GM12878 (cell line): ENCODE measurements at regions not wholly inside any gene's neighbourhood (a gene's known extent, or its start where the extent isn't known, plus 50 kb on each side); places are given as distances from the start of the nearest gene placed in this dataset.

Source experiments
- ATAC-seq: fragments of 200-7000 bp; cut with Tn5 transposase; 3 replicates; pipeline ENCODE4 v1.9.1; 2020; ENCODE audit warnings: mild to moderate bottlenecking, moderate library complexity
- BruUV-seq: library from RNA; stranded (reverse); fragments of 400-500 nt; replicated peaks from 2 replicates; lab custom pipeline; 2021; lab: Mats Ljungman, UMichigan
- CTCF ChIA-PET: fragments of 300-600 bp; sonication (Branson Sonifier 250); formaldehyde crosslinking; extraction: SDS; loops from one replicate; lab custom pipeline; 2021; ENCODE audit warnings: inconsistent platforms; lab: Yijun Ruan, JAX
- POLR2A ChIA-PET: fragments of 350-600 bp; formaldehyde crosslinking; extraction: SDS; loops from one replicate; lab custom pipeline; 2021; ENCODE audit warnings: inconsistent platforms; lab: Charles Lee
- RAD21 ChIA-PET: fragments of 300-600 bp; sonication (Branson Sonifier 250); formaldehyde crosslinking; loops from one replicate; lab custom pipeline; 2023; ENCODE audit warnings: antibody characterized with exemption; ENCODE audit not compliant: unreplicated experiment; lab: Charles Lee
- SMC1A ChIA-PET: fragments of 300-600 bp; sonication (Branson Sonifier 250); formaldehyde crosslinking; loops from one replicate; lab custom pipeline; 2023; ENCODE audit not compliant: unreplicated experiment, uncharacterized antibody; lab: Charles Lee
- DNase-seq: peaks from one replicate; pipeline ENCODE4 v3.0.0-alpha.2; 2011; ENCODE audit warnings: low read depth, low spot score
- FAIRE-seq: peaks from 3 replicates; lab custom pipeline; 2011; peaks lifted over from hg19 to GRCh38; lab: Jason Lieb, UNC
- H2AFZ ChIP-seq: 2 replicates; pipeline ENCODE4 v1.6.0; 2011; ENCODE audit warnings: low read depth, low read length, control low read depth; ENCODE audit not compliant: control insufficient read depth
- H3K27ac ChIP-seq: 2 replicates; pipeline ENCODE4 v1.5.1; 2011; ENCODE audit warnings: control low read depth; ENCODE audit not compliant: control insufficient read depth, insufficient read depth
- H3K27me3 ChIP-seq, 2 experiments: replicated peaks in 1 of 2; 2 replicates each; pipeline versions ENCODE4 v1.6.0 to v1.6.1; 2011; ENCODE audit warnings: low read length in 1 of 2; ENCODE audit not compliant: control insufficient read depth in 2 of 2, insufficient read depth in 2 of 2
- H3K36me3 ChIP-seq, 2 experiments: 2 replicates each; pipeline ENCODE4 v1.5.1; 2011; ENCODE audit warnings: low read length in 1 of 2; ENCODE audit not compliant: control insufficient read depth in 2 of 2, insufficient read depth in 2 of 2
- H3K4me1 ChIP-seq: 2 replicates; pipeline ENCODE4 v1.6.1; 2011; ENCODE audit warnings: mild to moderate bottlenecking, low read length, moderate library complexity, mixed read lengths; ENCODE audit not compliant: control insufficient read depth, insufficient read depth
- H3K4me2 ChIP-seq: 2 replicates; pipeline ENCODE4 v1.6.0; 2011; ENCODE audit warnings: control low read depth; ENCODE audit not compliant: control insufficient read depth, insufficient read depth
- H3K4me3 ChIP-seq: fragments of 200-600 bp; sonication (generic); 2 replicates; pipeline ENCODE4 v1.5.1; 2016
- H3K79me2 ChIP-seq: 2 replicates; pipeline ENCODE4 v1.6.0; 2011; ENCODE audit warnings: low read length; ENCODE audit not compliant: control insufficient read depth, insufficient read depth
- H3K9ac ChIP-seq: 2 replicates; pipeline ENCODE4 v1.8.0; 2011; ENCODE audit warnings: low read length, control low read depth, mixed read lengths; ENCODE audit not compliant: control insufficient read depth, insufficient read depth
- H3K9me3 ChIP-seq: replicated peaks from 3 replicates; pipeline ENCODE4 v1.5.1; 2011; ENCODE audit warnings: mild to moderate bottlenecking, low read length; ENCODE audit not compliant: control insufficient read depth, insufficient read depth
- H4K20me1 ChIP-seq: 2 replicates; pipeline ENCODE4 v1.6.0; 2011; ENCODE audit not compliant: control insufficient read depth, insufficient read depth
- ASH2L ChIP-seq: fragments of 300-600, 200-600 bp; sonication (generic); IDR thresholded peaks from 2 replicates; pipeline ENCODE4 v1.6.1; 2017; ENCODE audit warnings: low read depth, mild to moderate bottlenecking, borderline replicate concordance
- ATF7 ChIP-seq: fragments of 450-650 bp; IDR thresholded peaks from 2 replicates; pipeline ENCODE4 v1.6.1; 2016; ENCODE audit warnings: low read depth, mild to moderate bottlenecking
- KDM1A ChIP-seq: fragments of 200-600 bp; sonication (generic); IDR thresholded peaks from 2 replicates; pipeline ENCODE4 v1.6.1; 2016; ENCODE audit warnings: borderline replicate concordance
- RELB ChIP-seq: fragments of 450-650 bp; IDR thresholded peaks from 2 replicates; pipeline ENCODE4 v1.6.1; 2017; ENCODE audit warnings: low read depth, mild to moderate bottlenecking, moderate library complexity
- RUNX3 ChIP-seq: IDR thresholded peaks from 2 replicates; pipeline ENCODE4 v1.6.1; 2012; ENCODE audit warnings: low read length, inconsistent platforms
- STAT1 ChIP-seq: fragments of 450-650 bp; conservative IDR thresholded peaks from 2 replicates; pipeline ENCODE4 v1.6.1; 2014; ENCODE audit warnings: antibody characterized with exemption, mild to moderate bottlenecking
- STAT3 ChIP-seq: IDR thresholded peaks from 2 replicates; pipeline ENCODE4 v1.6.1; 2011; ENCODE audit warnings: low read depth, low read length, improper control_type of control experiment
- ZBTB11 ChIP-seq: fragments of 450-650 bp; formaldehyde crosslinking; IDR thresholded peaks from 2 replicates; pipeline ENCODE4 v1.5.0; 2022; ENCODE audit warnings: mild to moderate bottlenecking, missing genetic modification characterization
- ZBTB33 ChIP-seq: fragments of 450-650 bp; IDR thresholded peaks from 2 replicates; pipeline ENCODE4 v1.6.1; 2017; ENCODE audit warnings: mild to moderate bottlenecking
- ZNF217 ChIP-seq: fragments of 450-650 bp; IDR thresholded peaks from 2 replicates; pipeline ENCODE4 v1.6.1; 2017; ENCODE audit warnings: antibody characterized with exemption, mild to moderate bottlenecking
- WGBS: methylation state at CpG from one replicate; pipeline ENCODE4 v1.1.6; 2016; ENCODE audit warnings: low lambda C conversion rate; ENCODE audit not compliant: insufficient replicate concordance, insufficient coverage; ENCODE audit errors: missing lambda C conversion rate; 5-methylcytosine and 5-hydroxymethylcytosine counted together
- in situ Hi-C: fragments of 300-500 bp; cut with MboI; formaldehyde crosslinking; loops from 9 replicates; pipeline ENCODE4 v1.14.3; 2018; ENCODE audit warnings: mixed read lengths
- intact Hi-C: fragments of 100-400 bp; cut with micrococcal nuclease; formaldehyde crosslinking; loops from one replicate; pipeline ENCODE4 v1.14.2; 2022; ENCODE audit not compliant: unreplicated experiment

- no TSS peak for BruUV-seq
- ATAC-seq = no peak
Observed at GRCh38 chr2:16161085-16161565, 220.8 kb downstream of the MYCN start.

More at GRCh38 chr2:16161085-16161565, 220.8 kb downstream of the MYCN start:
- Histone ChIP-seq H2AFZ (no peak overlapping the region), H3K4me1 (no peaks in the 10 kb centered on the region), H3K4me3 (no peak overlapping the region), H3K36me3 (no peaks in the 10 kb centered on the region), H3K9ac (no peak overlapping the region), H3K9me3 (no peaks in the 10 kb centered on the region), H3K27me3 (no peaks in the 10 kb centered on the region; a peak in 1 of 4 replicates), H3K4me2 (no peak overlapping the region), H3K79me2 (no peaks in the 10 kb centered on the region)
- no peak for FAIRE-seq
- POLR2A ChIA-PET = no interaction called here
- CTCF ChIA-PET = interaction anchor here (0.6 kb wide), 1 partner anchor 126 kb away, joined by 4 read pairs; no protein-coding TSS in a partner anchor
- RAD21 ChIA-PET = interaction anchor here (1.5 kb wide), 1 partner anchor 10 kb away, joined by 3 read pairs; no protein-coding TSS in a partner anchor
- WGBS = 0% methylated on average over 2 of the region's 2 CpGs
- SMC1A ChIA-PET = no interaction called here
- in situ Hi-C loops = no loop called here
- TF ChIP-seq STAT1 (no peak), ZBTB33 (no peak), ASH2L (no peak), ZBTB11 (no peak), STAT3 (no peak), ZNF217 (no peak), RELB (no peak), RUNX3 (no peak), ATF7 (no peak), KDM1A (no peak)
- TF ChIP-seq, all 136 proteins: peak for 0
- intact Hi-C loops = no loop called here
- no peak for DNase-seq
- Histone ChIP-seq H3K27ac (no peak overlapping the region), H4K20me1 (no peaks in the 10 kb centered on the region)
